ENCODE measurements at regions not wholly inside any gene's neighbourhood (a gene's known extent, or its start where the extent isn't known, plus 50 kb on each side); places are given as distances from the start of the nearest gene placed in this dataset.

GRCh38 chr14:101229666-101230065 is 326.1 kb upstream of the RTL1 start:
- DNase-seq (ENCODE audit: low read depth): no peak

GRCh38 chr14:101230161-101230850 is 326.8 kb upstream of the RTL1 start:
- DNase-seq (ENCODE audit: low read depth): no peak

- no peak for DNase-seq (ENCODE audit: low read depth)
Measured at GRCh38 chr14:101230851-101231550, 327.5 kb upstream of the RTL1 start.

- DNase-seq (ENCODE audit: low read depth): no peak
Measured at GRCh38 chr14:101231828-101232227, 328.3 kb upstream of the RTL1 start.

- DNase-seq (ENCODE audit: low read depth): no peak
Measured at GRCh38 chr14:101232340-101233020, 328.8 kb upstream of the DIO3 start.

- DNase-seq (ENCODE audit: low read depth): no peak
Measured at GRCh38 chr14:101233021-101233366, 328.3 kb upstream of the DIO3 start.

- no peak for DNase-seq (ENCODE audit: low read depth)
Measured at GRCh38 chr14:101233391-101233790, 327.9 kb upstream of the DIO3 start.

- DNase-seq (ENCODE audit: low read depth): no peak
Measured at GRCh38 chr14:101233808-101234207, 327.5 kb upstream of the DIO3 start.

- DNase-seq (ENCODE audit: low read depth): no peak
Measured at GRCh38 chr14:101234244-101234937, 326.9 kb upstream of the DIO3 start.

GRCh38 chr14:101234999-101235334 is 326.3 kb upstream of the DIO3 start:
- no peak for DNase-seq (ENCODE audit: low read depth)

- DNase-seq (ENCODE audit: low read depth): peak; percentile 31
Measured at GRCh38 chr14:101235335-101236103, 325.8 kb upstream of the DIO3 start.

GRCh38 chr14:101236496-101237251 is 324.6 kb upstream of the DIO3 start:
- no peak for DNase-seq (ENCODE audit: low read depth)

- no peak for DNase-seq (ENCODE audit: low read depth)
Measured at GRCh38 chr14:101237252-101237616, 324.1 kb upstream of the DIO3 start.

- DNase-seq (ENCODE audit: low read depth): no peak
Measured at GRCh38 chr14:101239065-101239464, 322.2 kb upstream of the DIO3 start.

- no peak for DNase-seq (ENCODE audit: low read depth)
Measured at GRCh38 chr14:101241147-101241546, 320.1 kb upstream of the DIO3 start.

- DNase-seq (ENCODE audit: low read depth): peak; percentile 6
Measured at GRCh38 chr14:101241807-101242278, 319.5 kb upstream of the DIO3 start.

GRCh38 chr14:101242442-101243385 is 318.6 kb upstream of the DIO3 start:
- DNase-seq (ENCODE audit: low read depth): no peak

- DNase-seq (ENCODE audit: low read depth): no peak
Measured at GRCh38 chr14:101243587-101244338, 317.5 kb upstream of the DIO3 start.
